ENCODE measurements at regions not wholly inside any gene's neighbourhood (a gene's known extent, or its start where the extent isn't known, plus 50 kb on each side); places are given as distances from the start of the nearest gene placed in this dataset.

GRCh38 chr2:213202011-213202410 lies 50.6 kb upstream of the IKZF2 start:
- DNase-seq (ENCODE audit: low read depth), result no peak

- DNase-seq (ENCODE audit: low read depth), result no peak
These were observed 54.5 kb upstream of the IKZF2 start for GRCh38 chr2:213205944-213206343.

- no peak for DNase-seq (ENCODE audit: low read depth)
These were observed 61.8 kb upstream of the IKZF2 start for GRCh38 chr2:213213186-213213585.

GRCh38 chr2:213214209-213214608 lies 62.8 kb upstream of the IKZF2 start:
- DNase-seq (ENCODE audit: low read depth), result no peak

- DNase-seq (ENCODE audit: low read depth), result no peak
These were observed 65.0 kb upstream of the IKZF2 start for GRCh38 chr2:213216461-213216860.

- no peak for DNase-seq (ENCODE audit: low read depth)
These were observed 64.4 kb upstream of the SPAG16 start for GRCh38 chr2:213219816-213220215.

GRCh38 chr2:213220967-213221603 lies 63.2 kb upstream of the SPAG16 start:
- DNase-seq (ENCODE audit: low read depth), result no peak

GRCh38 chr2:213221957-213222356 lies 62.3 kb upstream of the SPAG16 start:
- no peak for DNase-seq (ENCODE audit: low read depth)

GRCh38 chr2:213224366-213224765 lies 59.9 kb upstream of the SPAG16 start:
- no peak for DNase-seq (ENCODE audit: low read depth)

- DNase-seq (ENCODE audit: low read depth), result no peak
These were observed 58.4 kb upstream of the SPAG16 start for GRCh38 chr2:213225866-213226265.

- DNase-seq (ENCODE audit: low read depth), result no peak
These were observed 56.8 kb upstream of the SPAG16 start for GRCh38 chr2:213227458-213227857.

- DNase-seq (ENCODE audit: low read depth), result no peak
These were observed 55.6 kb upstream of the SPAG16 start for GRCh38 chr2:213228638-213229037.

- no peak for DNase-seq (ENCODE audit: low read depth)
These were observed 54.5 kb upstream of the SPAG16 start for GRCh38 chr2:213229814-213230213.

GRCh38 chr2:213231966-213232365 lies 52.3 kb upstream of the SPAG16 start:
- no peak for DNase-seq (ENCODE audit: low read depth)

- peak; percentile 50 for DNase-seq (ENCODE audit: low read depth)
These were observed 51.4 kb upstream of the SPAG16 start for GRCh38 chr2:213232649-213233437.

GRCh38 chr2:213233438-213234330 lies 50.6 kb upstream of the SPAG16 start:
- DNase-seq (ENCODE audit: low read depth), result no peak

All from activated gamma-delta T cell treated with anti-CD3 and anti-CD28 coated beads, Interleukin-2, amount 50 U/mL, for 16 hours (primary cell).